ENCODE measurements at regions not wholly inside any gene's neighbourhood (a gene's known extent, or its start where the extent isn't known, plus 50 kb on each side); places are given as distances from the start of the nearest gene placed in this dataset.

DNA sequence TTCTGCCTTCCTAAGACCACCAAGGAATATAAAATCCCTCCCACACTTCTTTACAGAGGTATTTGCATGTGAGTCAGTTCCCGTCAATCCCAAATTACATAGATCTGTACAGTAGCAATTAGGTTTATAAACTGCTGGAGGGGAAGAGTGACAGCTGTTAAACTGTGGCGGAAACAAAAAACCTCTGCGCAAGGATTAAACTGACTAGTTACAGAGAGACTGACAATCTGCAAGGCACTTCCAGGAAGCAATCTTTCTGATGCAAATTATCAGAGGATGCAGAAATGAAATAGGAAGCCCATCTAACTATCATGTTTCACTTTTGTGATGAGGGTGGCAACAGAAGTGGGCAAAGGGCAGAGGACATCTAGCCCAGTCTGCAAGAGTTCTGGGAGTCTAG, 150.4 kb downstream of the RTP4 start:
- CTCF ChIA-PET: no interaction called here
- Histone ChIP-seq H2AFZ (ENCODE audit: low read depth, low read length) (no peak overlapping the region), H3K4me1 (ENCODE audit: control insufficient read depth, extremely low read depth, insufficient read depth, low read length) (no peaks in the 10 kb centered on the region), H3K27ac (ENCODE audit: insufficient read depth, low read depth, low read length) (no peak overlapping the region), H3K79me2 (ENCODE audit: control insufficient read depth, insufficient read depth, low read length) (no peaks in the 10 kb centered on the region), H3K36me3 (ENCODE audit: control insufficient read depth in 2 of 2, extremely low read depth in 1 of 2, insufficient read depth in 2 of 2, low read length in 2 of 2) (no peaks in the 10 kb centered on the region), H3K9me3 (replicated peaks; ENCODE audit: control insufficient read depth, insufficient read depth, low read length) (no peaks in the 10 kb centered on the region), H4K20me1 (replicated peaks; ENCODE audit: control insufficient read depth, extremely low read depth, insufficient read depth, low read length) (no peaks in the 10 kb centered on the region), H3K4me2 (ENCODE audit: insufficient read depth, low read length) (no peak overlapping the region), H3K9me1 (replicated peaks; ENCODE audit: control insufficient read depth, extremely low read depth, insufficient read depth, low read length) (no peaks in the 10 kb centered on the region), H3K4me3 (replicated peaks in 1 of 3; ENCODE audit: insufficient read depth in 1 of 3, low read depth in 1 of 3, low read length in 3 of 3) (no peak overlapping the region), H3K9ac (replicated peaks; ENCODE audit: extremely low read depth, insufficient read depth, low read length) (no peak overlapping the region), H3K27me3 (ENCODE audit: control insufficient read depth in 2 of 2, insufficient read depth in 2 of 2, low read length in 2 of 2) (no peaks in the 10 kb centered on the region)
- no TSS peak for BruUV-seq (replicated peaks)
- intact Hi-C loops (cut with micrococcal nuclease): no loop called here
- DNase-seq (ENCODE audit: low read depth, low spot score) (no peak), FAIRE-seq (no peak)
- POLR2A ChIA-PET: no interaction called here
- dilution Hi-C loops (cut with MboI; ENCODE audit: extremely low pct_ligation_motif_present, low sequenced_read_pairs): no loop called here
- TF ChIP-seq, protein P1, sequence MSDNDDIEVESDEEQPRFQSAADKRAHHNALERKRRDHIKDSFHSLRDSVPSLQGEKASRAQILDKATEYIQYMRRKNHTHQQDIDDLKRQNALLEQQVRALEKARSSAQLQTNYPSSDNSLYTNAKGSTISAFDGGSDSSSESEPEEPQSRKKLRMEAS (IDR thresholded peaks at IDR 0.05; ENCODE audit: insufficient read depth, insufficient read length): no peak
- TF ChIP-seq FOS (IDR thresholded peaks at IDR 0.05; ENCODE audit: borderline replicate concordance, insufficient read depth, low read length): no peak
- TF ChIP-seq MYC (IDR thresholded peaks at IDR 0.05; ENCODE audit: low read depth, low read length): no peak
- no peak for TF ChIP-seq POLR2AphosphoS5 (IDR thresholded peaks at IDR 0.05; ENCODE audit: insufficient read depth, low read depth, low read length)
- no peak for TF ChIP-seq POLR2A (IDR thresholded peaks at IDR 0.05; ENCODE audit: low read depth, low read length)
- TF ChIP-seq GATA2 (IDR thresholded peaks at IDR 0.05; ENCODE audit: insufficient read depth, insufficient read length, low read depth, low read length): no peak
- TF ChIP-seq EZH2 (IDR thresholded peaks at IDR 0.05; ENCODE audit: borderline replicate concordance, low read depth, low read length, severe bottlenecking): no peak
- TF ChIP-seq JUN (IDR thresholded peaks at IDR 0.05; ENCODE audit: borderline replicate concordance, insufficient read depth, insufficient read length, low read depth): no peak

DNA sequence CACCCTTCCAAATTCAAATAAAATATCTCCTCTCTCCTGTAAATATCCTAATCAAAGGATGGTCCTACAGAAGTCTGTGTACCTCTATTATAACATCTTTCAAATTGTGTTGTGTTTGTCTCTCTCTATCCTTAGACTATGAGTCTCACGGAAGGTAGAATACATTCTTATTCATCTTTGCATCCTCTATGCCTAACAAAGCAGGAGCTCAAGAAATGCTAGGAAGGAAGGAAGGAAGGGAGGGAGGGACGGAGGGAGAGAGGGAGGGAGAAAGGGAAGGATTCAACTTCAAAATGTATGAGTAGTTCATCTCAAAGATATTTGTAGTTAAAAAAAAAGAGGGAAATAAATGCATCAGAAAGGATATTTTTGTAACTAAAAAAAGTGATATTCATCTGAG, 150.0 kb downstream of the RTP4 start:
- no peaks in the 10 kb centered on the region for H3K36me3 ChIP-seq (ENCODE audit: control insufficient read depth in 2 of 2, extremely low read depth in 1 of 2, insufficient read depth in 2 of 2, low read length in 2 of 2)
- no peaks in the 10 kb centered on the region for H3K27me3 ChIP-seq (ENCODE audit: control insufficient read depth in 2 of 2, insufficient read depth in 2 of 2, low read length in 2 of 2)
- ChIA-PET CTCF (no interaction called here), POLR2A (no interaction called here)
- no TSS peak for BruUV-seq (replicated peaks)
- no peak overlapping the region for H3K4me3 ChIP-seq (replicated peaks in 1 of 3; ENCODE audit: insufficient read depth in 1 of 3, low read depth in 1 of 3, low read length in 3 of 3)
- intact Hi-C loops (cut with micrococcal nuclease): no loop called here
- DNase-seq (ENCODE audit: low read depth, low spot score) (no peak), FAIRE-seq (no peak)
- TF ChIP-seq GATA2 (IDR thresholded peaks at IDR 0.05; ENCODE audit: insufficient read depth, insufficient read length, low read depth, low read length) (no peak), POLR2A (IDR thresholded peaks at IDR 0.05; ENCODE audit: low read depth, low read length) (no peak), POLR2AphosphoS5 (IDR thresholded peaks at IDR 0.05; ENCODE audit: insufficient read depth, low read depth, low read length) (no peak), JUN (IDR thresholded peaks at IDR 0.05; ENCODE audit: borderline replicate concordance, insufficient read depth, insufficient read length, low read depth) (no peak), EZH2 (IDR thresholded peaks at IDR 0.05; ENCODE audit: borderline replicate concordance, low read depth, low read length, severe bottlenecking) (no peak), MYC (IDR thresholded peaks at IDR 0.05; ENCODE audit: low read depth, low read length) (no peak), FOS (IDR thresholded peaks at IDR 0.05; ENCODE audit: borderline replicate concordance, insufficient read depth, low read length) (no peak)
- TF ChIP-seq, protein P2, sequence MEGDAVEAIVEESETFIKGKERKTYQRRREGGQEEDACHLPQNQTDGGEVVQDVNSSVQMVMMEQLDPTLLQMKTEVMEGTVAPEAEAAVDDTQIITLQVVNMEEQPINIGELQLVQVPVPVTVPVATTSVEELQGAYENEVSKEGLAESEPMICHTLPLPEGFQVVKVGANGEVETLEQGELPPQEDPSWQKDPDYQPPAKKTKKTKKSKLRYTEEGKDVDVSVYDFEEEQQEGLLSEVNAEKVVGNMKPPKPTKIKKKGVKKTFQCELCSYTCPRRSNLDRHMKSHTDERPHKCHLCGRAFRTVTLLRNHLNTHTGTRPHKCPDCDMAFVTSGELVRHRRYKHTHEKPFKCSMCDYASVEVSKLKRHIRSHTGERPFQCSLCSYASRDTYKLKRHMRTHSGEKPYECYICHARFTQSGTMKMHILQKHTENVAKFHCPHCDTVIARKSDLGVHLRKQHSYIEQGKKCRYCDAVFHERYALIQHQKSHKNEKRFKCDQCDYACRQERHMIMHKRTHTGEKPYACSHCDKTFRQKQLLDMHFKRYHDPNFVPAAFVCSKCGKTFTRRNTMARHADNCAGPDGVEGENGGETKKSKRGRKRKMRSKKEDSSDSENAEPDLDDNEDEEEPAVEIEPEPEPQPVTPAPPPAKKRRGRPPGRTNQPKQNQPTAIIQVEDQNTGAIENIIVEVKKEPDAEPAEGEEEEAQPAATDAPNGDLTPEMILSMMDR (IDR thresholded peaks at IDR 0.05; ENCODE audit: extremely low read depth in 1 of 2, insufficient read depth in 1 of 2, low read depth in 1 of 2, low read length in 2 of 2): no peak
- TF ChIP-seq, protein P1 (IDR thresholded peaks at IDR 0.05; ENCODE audit: insufficient read depth, insufficient read length): no peak
- H3K4me1 ChIP-seq (ENCODE audit: control insufficient read depth, extremely low read depth, insufficient read depth, low read length): no peaks in the 10 kb centered on the region
- no peaks in the 10 kb centered on the region for H3K9me3 ChIP-seq (replicated peaks; ENCODE audit: control insufficient read depth, insufficient read depth, low read length)
- no peaks in the 10 kb centered on the region for H3K79me2 ChIP-seq (ENCODE audit: control insufficient read depth, insufficient read depth, low read length)
- no peak overlapping the region for H3K9ac ChIP-seq (replicated peaks; ENCODE audit: extremely low read depth, insufficient read depth, low read length)
- no peaks in the 10 kb centered on the region for H4K20me1 ChIP-seq (replicated peaks; ENCODE audit: control insufficient read depth, extremely low read depth, insufficient read depth, low read length)
- no peak overlapping the region for H3K4me2 ChIP-seq (ENCODE audit: insufficient read depth, low read length)
- H2AFZ ChIP-seq (ENCODE audit: low read depth, low read length): no peak overlapping the region
- H3K27ac ChIP-seq (ENCODE audit: insufficient read depth, low read depth, low read length): no peak overlapping the region
- no peaks in the 10 kb centered on the region for H3K9me1 ChIP-seq (replicated peaks; ENCODE audit: control insufficient read depth, extremely low read depth, insufficient read depth, low read length)
- dilution Hi-C loops (cut with MboI; ENCODE audit: extremely low pct_ligation_motif_present, low sequenced_read_pairs): no loop called here
